Peyer's patch (tissue), 4 donors: ENCODE measurements at regions not wholly inside any gene's neighbourhood (a gene's known extent, or its start where the extent isn't known, plus 50 kb on each side); places are given as distances from the start of the nearest gene placed in this dataset.

ENCODE experiments used
- DNase-seq, 3 donors: peaks; one replicate each; pipeline ENCODE4 v3.0.0-alpha.2; 2017 to 2019
- H3K27ac ChIP-seq, 4 donors: fragments of 200-600 bp; sonication (generic); one replicate each; pipeline ENCODE4 v1.5.1; 2016 to 2019
- H3K27me3 ChIP-seq, 2 donors: fragments of 200-600 bp; sonication (generic); one replicate each; pipeline ENCODE4 v1.5.1; 2019
- H3K36me3 ChIP-seq, 3 donors: fragments of 200-600 bp; sonication (generic); one replicate each; pipeline ENCODE4 v1.5.1; 2016 to 2019
- H3K4me1 ChIP-seq, 4 donors: fragments of 200-600 bp; sonication (generic); one replicate each; pipeline ENCODE4 v1.5.1; 2016 to 2019
- H3K4me3 ChIP-seq, 4 donors: fragments of 200-600 bp; sonication (generic); 1 replicate in 3 of 4; 2 replicates in 1 of 4; pipeline ENCODE4 v1.5.1; 2016 to 2019; ENCODE audit warnings: mild to moderate bottlenecking in 1 of 4
- H3K9me3 ChIP-seq, 4 donors: fragments of 200-600 bp; sonication (generic); one replicate each; pipeline ENCODE4 v1.5.1; 2016 to 2019; ENCODE audit warnings: mild to moderate bottlenecking in 1 of 4
- POLR2A ChIP-seq, 2 donors: fragments of 450-650 bp; IDR thresholded peaks; one replicate each; pipeline ENCODE4 v1.5.1; 2017; ENCODE audit warnings: antibody characterized with exemption in 2 of 2, mild to moderate bottlenecking in 2 of 2, moderate library complexity in 2 of 2
- TF ChIP-seq, protein P1 (sequence below), 6 experiments: fragments of 450-650 bp in 4 of 6; fragments of 200-600 bp in 2 of 6; sonication (generic) in 1 of 6; IDR thresholded peaks; one replicate each; pipeline ENCODE4 v1.5.1; 2017 to 2019; ENCODE audit warnings: antibody characterized with exemption in 6 of 6, mild to moderate bottlenecking in 3 of 6, moderate library complexity in 1 of 6

DNA sequence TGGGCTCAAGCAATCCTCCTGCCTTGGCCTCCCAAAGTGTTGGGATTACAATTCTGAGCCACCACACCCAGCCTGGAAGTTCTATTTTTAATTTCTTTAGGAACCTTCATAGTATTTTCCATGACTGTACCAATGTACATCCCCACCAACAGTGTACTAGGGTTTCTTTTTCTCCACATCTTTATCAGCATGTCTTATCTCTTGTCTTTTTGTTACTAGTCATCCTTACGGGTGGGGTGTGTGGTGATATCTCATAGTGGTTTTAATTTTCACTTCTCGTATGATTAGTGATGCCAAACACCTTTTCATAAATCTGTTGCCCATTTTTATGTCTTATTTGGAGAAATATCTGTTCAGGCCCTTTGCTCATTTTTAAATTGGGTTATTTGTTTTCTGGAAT is 123.0 kb upstream of the MEF2C start:
- Histone ChIP-seq H3K27me3 (no peaks in the 10 kb centered on the region), H3K27ac (no peak overlapping the region), H3K4me3 (no peak overlapping the region), H3K4me1 (no peaks in the 10 kb centered on the region), H3K36me3 (peaks cover 0 to 3% (median 0%) of the 10 kb centered on the region in 3 donors), H3K9me3 (no peaks in the 10 kb centered on the region)
- DNase-seq: no peak
- TF ChIP-seq POLR2A (IDR thresholded peaks at IDR 0.05): no peak
- TF ChIP-seq, protein P1, sequence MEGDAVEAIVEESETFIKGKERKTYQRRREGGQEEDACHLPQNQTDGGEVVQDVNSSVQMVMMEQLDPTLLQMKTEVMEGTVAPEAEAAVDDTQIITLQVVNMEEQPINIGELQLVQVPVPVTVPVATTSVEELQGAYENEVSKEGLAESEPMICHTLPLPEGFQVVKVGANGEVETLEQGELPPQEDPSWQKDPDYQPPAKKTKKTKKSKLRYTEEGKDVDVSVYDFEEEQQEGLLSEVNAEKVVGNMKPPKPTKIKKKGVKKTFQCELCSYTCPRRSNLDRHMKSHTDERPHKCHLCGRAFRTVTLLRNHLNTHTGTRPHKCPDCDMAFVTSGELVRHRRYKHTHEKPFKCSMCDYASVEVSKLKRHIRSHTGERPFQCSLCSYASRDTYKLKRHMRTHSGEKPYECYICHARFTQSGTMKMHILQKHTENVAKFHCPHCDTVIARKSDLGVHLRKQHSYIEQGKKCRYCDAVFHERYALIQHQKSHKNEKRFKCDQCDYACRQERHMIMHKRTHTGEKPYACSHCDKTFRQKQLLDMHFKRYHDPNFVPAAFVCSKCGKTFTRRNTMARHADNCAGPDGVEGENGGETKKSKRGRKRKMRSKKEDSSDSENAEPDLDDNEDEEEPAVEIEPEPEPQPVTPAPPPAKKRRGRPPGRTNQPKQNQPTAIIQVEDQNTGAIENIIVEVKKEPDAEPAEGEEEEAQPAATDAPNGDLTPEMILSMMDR (IDR thresholded peaks at IDR 0.05): no peak

DNA sequence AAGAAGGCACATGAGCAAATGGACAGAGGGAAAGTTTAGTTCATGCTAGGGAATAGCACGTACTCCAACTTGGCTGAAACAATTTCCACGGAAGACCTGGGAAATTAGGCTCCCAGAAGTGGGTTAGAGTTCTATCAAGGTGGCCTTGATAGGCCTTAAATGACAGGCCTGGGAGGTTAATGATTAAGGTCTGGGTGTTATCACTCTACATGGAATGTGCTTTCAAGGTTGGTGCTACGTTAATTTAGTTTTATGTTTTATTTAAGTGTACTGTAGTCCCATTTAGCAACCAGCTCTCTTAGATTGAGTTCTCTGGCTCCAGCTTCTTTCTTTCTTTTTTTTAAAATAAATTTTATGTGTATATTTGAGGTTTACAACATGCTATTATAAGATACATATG is 121.4 kb upstream of the MEF2C start:
- H3K27ac ChIP-seq: no peak overlapping the region
- H3K9me3 ChIP-seq: no peaks in the 10 kb centered on the region
- H3K4me3 ChIP-seq: no peak overlapping the region
- H3K4me1 ChIP-seq: no peaks in the 10 kb centered on the region
- DNase-seq: no peak
- TF ChIP-seq, protein P1 (IDR thresholded peaks at IDR 0.05): no peak
- no peak for TF ChIP-seq POLR2A (IDR thresholded peaks at IDR 0.05)
- H3K36me3 ChIP-seq: peaks cover 0 to 3% (median 0%) of the 10 kb centered on the region in 3 donors
- no peaks in the 10 kb centered on the region for H3K27me3 ChIP-seq

DNA sequence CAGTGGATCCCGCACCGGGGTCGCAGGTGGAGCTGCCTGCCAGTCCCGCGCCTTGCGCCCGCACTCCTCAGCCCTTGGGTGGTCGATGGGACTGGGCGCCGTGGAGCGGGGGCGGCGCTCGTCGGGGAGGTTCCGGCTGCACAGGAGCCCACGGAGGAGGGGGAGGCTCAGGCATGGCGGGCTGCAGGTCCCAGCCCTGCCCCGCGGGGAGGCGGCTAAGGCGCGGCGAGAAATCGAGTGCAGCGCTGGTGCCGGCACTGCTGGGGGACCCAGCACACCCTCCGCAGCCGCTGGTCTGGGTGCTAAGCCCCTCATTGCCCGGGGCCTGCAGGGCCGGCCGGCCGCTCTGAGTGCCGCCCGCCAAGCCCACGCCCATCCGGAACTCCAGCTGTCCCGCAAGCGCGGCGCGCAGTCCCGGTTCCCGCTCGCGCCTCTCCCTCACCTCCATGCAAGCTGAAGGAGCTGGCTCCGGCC is 120.6 kb upstream of the MEF2C start:
- DNase-seq: no peak
- peaks cover 0 to 3% (median 0%) of the 10 kb centered on the region in 3 donors for H3K36me3 ChIP-seq
- no peaks in the 10 kb centered on the region for H3K9me3 ChIP-seq

DNA sequence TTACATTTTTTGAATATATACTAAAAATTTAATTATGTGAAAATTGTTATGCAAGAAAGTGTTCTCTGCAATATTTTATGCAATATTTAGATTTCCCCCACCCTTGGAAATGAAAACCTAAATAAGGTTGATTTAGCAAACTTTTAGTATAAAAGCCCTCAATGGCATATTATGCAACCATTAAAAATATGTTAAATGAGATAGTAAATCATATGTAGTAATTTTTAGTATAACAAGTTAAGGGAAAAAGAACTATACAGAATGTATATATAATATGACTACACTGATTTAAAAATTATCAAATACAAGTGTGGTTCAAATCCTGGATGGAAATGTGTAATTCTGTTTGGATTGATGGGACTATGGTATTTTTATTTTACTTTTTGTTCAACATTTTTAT is 116.9 kb upstream of the MEF2C start:
- no peak for TF ChIP-seq POLR2A (IDR thresholded peaks at IDR 0.05)
- TF ChIP-seq, protein P1 (IDR thresholded peaks at IDR 0.05): no peak
- no peaks in the 10 kb centered on the region for H3K27me3 ChIP-seq

More for the DNA sequence above, 120.6 kb upstream of the MEF2C start:
- H3K27me3 ChIP-seq: no peaks in the 10 kb centered on the region
- no peak overlapping the region for H3K4me3 ChIP-seq
- H3K4me1 ChIP-seq: no peaks in the 10 kb centered on the region
- TF ChIP-seq, protein P1 (IDR thresholded peaks at IDR 0.05): no peak
- no peak for TF ChIP-seq POLR2A (IDR thresholded peaks at IDR 0.05)
- no peak overlapping the region for H3K27ac ChIP-seq

DNA sequence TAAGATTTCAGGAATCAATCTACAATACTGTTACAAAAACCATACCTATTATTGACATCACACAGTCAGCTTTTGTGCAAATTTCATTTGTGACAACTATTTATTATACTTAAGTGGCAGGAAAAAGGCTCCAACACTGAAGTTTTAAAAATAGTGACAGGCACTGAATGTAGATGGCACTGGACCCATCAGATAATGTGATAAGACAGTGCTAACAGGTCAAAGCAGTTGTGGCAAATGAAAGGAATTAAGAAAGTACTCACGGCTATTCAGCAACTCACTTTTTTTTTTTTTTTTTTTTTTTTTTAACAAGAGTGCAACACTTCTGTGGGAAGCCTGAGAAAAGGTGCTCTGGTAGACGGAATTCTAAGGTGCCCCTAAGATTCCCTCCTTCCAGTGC is 115.0 kb upstream of the MEF2C start:
- no peaks in the 10 kb centered on the region for H3K27me3 ChIP-seq
- no peaks in the 10 kb centered on the region for H3K36me3 ChIP-seq
- H3K9me3 ChIP-seq: no peaks in the 10 kb centered on the region
- H3K27ac ChIP-seq: no peak overlapping the region
- no peaks in the 10 kb centered on the region for H3K4me1 ChIP-seq
- DNase-seq: no peak
- no peak for TF ChIP-seq POLR2A (IDR thresholded peaks at IDR 0.05)
- TF ChIP-seq, protein P1 (IDR thresholded peaks at IDR 0.05): no peak
- H3K4me3 ChIP-seq: no peak overlapping the region

More for the DNA sequence above, 116.9 kb upstream of the MEF2C start:
- H3K27ac ChIP-seq: no peak overlapping the region
- DNase-seq: no peak
- H3K4me3 ChIP-seq: no peak overlapping the region
- H3K9me3 ChIP-seq: no peaks in the 10 kb centered on the region
- no peaks in the 10 kb centered on the region for H3K4me1 ChIP-seq
- H3K36me3 ChIP-seq: no peaks in the 10 kb centered on the region

DNA sequence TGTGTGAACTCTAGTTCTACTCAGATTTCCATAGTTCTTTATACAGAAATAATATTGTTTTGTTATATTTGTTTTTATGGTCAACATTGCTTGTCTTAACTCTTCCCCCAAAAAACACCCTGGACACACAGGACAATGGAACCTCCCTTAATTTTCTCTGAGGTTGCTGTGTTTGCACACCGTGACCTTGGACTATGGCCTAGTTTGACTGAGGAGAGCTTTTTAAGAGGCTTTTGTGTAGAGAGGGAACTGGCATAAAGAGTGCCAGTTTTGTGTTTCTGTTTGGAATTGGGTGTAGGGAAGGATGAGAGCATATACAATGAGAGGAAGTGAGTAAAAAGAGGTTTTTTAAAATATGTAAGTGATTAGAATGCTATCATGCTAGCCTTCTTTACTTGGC is 101.1 kb upstream of the MEF2C start:
- no peaks in the 10 kb centered on the region for H3K4me1 ChIP-seq
- no peak overlapping the region for H3K4me3 ChIP-seq

More for the DNA sequence above, 101.1 kb upstream of the MEF2C start:
- TF ChIP-seq POLR2A (IDR thresholded peaks at IDR 0.05): no peak
- TF ChIP-seq, protein P1 (IDR thresholded peaks at IDR 0.05): no peak
- no peaks in the 10 kb centered on the region for H3K36me3 ChIP-seq
- DNase-seq: no peak
- no peak overlapping the region for H3K27ac ChIP-seq
- H3K27me3 ChIP-seq: no peaks in the 10 kb centered on the region
- H3K9me3 ChIP-seq: no peaks in the 10 kb centered on the region
